GM18505 (cell line): ENCODE measurements at regions not wholly inside any gene's neighbourhood (a gene's known extent, or its start where the extent isn't known, plus 50 kb on each side); places are given as distances from the start of the nearest gene placed in this dataset.

Experiments
- ATAC-seq: cut with Tn5 transposase; IDR thresholded peaks from one replicate; pipeline ENCODE4 v1.9.1; 2021; ENCODE audit not compliant: unreplicated experiment
- POLR2A ChIP-seq: IDR thresholded peaks from 4 replicates; pipeline ENCODE4 v1.6.1; 2011; ENCODE audit warnings: borderline replicate concordance; ENCODE audit not compliant: insufficient read depth, insufficient read length; ENCODE audit errors: extremely low read depth

DNA sequence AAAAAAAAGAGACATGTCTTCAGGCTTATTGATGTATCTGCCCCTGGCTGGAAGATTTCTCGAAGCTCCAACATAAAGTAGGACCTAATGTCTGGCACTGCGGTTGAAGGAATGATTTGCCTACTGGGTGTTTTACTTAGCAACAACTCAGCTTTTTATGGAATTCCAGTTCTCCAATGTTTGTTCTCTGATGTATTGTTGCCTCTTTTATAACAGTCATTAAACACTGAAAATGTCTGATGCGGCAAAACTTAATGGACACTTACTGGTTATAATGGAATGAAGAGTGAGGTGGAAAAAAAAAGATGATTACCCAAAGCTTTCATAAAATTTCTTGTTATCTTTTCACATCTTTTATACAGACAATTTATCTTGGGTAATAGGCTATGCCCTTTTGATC lies 75.6 kb upstream of the ZFP42 start:
- TF ChIP-seq POLR2A = no peak
- no peak for ATAC-seq

DNA sequence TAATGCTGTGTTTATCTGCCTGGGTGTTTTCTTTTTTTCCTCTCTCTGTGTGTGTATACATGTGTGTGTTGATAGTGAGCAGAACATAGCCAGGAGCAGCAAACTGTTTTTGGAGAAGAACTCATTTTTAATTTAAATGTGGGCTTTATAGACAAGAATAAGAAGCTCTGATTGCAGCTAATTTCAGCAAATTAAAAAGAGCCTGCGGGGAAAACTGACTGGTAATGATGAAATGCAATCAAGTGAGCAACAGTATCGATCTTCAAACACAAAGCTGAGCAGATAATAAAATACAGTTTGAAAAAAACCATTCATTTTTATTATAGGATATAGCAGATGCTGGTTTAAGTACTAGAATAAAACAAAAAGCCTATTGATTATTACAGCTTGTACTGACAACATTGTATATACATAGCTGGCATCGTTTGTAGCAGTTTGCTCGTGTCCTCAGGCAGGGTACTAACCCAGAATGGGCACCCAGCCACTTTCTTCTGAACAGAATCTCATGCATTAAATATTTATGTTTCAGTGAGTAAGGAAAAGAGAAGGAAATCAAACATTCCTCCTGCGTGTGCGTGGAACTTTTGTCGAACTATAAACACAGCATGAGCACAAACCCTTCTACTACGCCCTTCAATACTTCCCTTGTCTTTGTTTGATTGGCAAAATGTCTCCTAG lies 73.5 kb upstream of the ZFP42 start:
- TF ChIP-seq POLR2A = no peak
- no peak for ATAC-seq

DNA sequence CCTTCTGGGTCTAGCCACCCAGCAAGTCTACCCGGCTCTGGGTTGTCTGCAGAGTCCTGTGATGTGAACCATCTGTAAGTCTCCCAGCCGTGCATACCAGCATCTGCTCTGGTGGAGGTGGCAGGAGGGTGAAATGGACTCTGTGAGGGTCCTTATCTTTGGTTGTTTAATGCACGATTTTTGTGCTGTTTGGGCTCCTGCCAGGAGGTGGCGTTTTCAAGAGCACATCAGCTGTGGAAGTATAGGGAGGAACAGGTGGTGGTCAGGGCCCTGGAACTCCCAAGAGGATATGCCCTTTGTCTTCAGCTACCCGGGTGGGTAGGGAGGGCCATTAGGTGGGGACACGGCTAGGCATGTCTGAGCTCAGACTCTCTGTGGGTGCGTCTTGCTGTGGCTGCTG lies 66.5 kb upstream of the ZFP42 start:
- ATAC-seq = no peak
- TF ChIP-seq POLR2A = no peak

DNA sequence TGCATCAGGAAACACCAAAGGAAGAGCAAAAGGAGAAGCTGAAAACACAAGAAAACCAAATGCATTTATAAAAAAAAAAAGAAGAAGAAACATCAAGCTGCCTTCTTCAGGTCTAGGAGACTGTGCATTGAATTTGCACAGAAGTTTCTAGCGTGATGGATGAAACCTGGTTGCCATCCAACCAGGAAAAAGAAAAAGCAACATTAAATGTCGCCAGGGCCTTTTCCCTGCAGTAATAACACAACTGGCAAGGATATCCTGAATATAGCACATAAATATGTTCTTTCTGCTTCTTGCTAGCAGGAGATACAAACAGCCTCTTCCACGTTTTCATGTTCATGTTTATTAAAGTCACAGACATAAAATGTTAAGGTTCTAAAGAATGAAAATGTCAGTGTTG lies 60.8 kb upstream of the ZFP42 start:
- ATAC-seq = no peak
- no peak for TF ChIP-seq POLR2A

DNA sequence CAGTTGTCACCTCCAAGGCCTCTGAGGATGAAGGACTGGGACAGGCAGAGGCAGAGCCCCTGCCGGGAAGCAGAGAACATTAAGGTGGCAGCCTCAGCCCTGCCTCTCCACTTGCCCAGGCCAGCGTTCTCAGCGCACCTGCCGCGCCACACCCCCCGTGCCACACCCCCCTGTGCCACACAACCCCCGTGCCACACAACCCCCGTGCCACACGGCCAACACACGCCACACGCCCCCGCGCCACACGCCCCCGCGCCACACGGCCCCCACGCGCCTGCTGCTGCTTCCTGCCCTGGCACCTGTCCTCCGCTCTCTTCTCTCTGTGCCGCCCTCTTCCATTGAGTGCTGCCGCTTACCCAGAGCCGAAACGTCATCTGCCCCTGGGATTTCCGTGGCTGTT lies 58.0 kb upstream of the ZFP42 start:
- ATAC-seq = no peak
- TF ChIP-seq POLR2A = no peak

DNA sequence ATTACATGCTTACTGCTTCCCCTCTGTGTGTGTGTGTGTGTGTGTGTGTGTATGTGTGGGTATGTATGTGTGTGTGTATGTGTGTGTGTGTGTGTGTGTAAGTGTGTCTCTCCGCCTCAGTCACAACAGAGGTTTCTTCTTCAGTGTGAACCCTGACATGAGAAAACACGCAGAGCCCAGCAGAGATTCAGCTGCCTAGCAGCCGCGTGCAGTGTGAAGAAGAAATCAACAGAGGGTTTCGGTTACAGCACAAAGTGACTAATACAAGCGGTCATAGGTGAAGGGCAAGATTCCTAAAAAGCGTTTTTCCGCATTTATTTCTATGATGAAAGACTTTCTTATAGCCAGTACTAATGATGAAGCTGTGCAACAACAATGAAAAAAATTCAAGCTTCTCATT lies 55.3 kb upstream of the ZFP42 start:
- ATAC-seq = no peak
- TF ChIP-seq POLR2A = no peak

DNA sequence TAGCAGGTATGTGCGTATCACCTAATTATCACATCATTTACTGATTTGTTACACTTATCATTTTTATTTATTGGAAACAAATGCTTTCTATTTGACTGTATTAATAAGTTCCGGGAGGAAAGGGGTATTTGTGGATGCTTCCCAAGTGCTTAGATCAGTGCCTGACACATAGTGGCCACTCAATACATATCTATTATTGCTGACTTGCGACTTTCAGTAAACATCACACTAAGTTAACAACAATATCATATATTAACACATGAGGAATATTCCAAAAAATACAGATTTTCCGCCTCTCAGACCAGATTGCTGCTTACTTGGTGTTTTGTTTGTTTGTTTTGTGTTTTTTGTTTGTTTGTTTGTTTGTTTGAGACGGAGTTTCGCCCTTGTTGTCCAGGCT lies 52.6 kb upstream of the ZFP42 start:
- no peak for ATAC-seq
- no peak for TF ChIP-seq POLR2A

DNA sequence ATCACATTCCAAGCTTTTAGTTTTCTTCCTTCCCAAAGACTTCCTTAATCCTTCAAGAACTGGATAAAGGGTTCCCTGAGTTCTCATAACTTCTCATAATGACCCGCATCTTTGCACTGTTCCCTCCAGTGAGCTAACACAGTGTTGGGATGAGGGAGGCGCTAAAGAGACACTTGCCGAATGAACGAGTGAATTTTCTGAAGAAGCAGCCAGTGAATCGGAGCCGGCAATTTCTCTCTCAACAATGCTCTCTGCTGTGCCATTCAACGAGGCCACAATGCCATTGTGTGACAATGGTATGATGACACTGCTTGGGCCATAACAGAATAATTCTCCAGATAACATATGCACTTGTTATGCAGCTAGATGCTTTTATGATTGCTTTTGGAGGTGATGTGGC lies 51.4 kb upstream of the ZFP42 start:
- TF ChIP-seq POLR2A = no peak
- no peak for ATAC-seq
